A673 (cell line): ENCODE measurements at regions not wholly inside any gene's neighbourhood (a gene's known extent, or its start where the extent isn't known, plus 50 kb on each side); places are given as distances from the start of the nearest gene placed in this dataset.

ENCODE experiments used
- BruUV-seq: library from RNA; stranded (reverse); fragments of 400-500 nt; replicated peaks from 2 replicates; lab custom pipeline; 2021; lab: Mats Ljungman, UMichigan
- CTCF ChIA-PET: fragments of 300-600 bp; sonication (Branson Sonifier 250); formaldehyde crosslinking; loops from one replicate; lab custom pipeline; 2022; ENCODE audit warnings: antibody characterized with exemption; lab: Charles Lee
- POLR2A ChIA-PET: fragments of 300-600 bp; sonication (Branson Sonifier 250); formaldehyde crosslinking; loops from one replicate; lab custom pipeline; 2022; ENCODE audit warnings: antibody characterized with exemption; ENCODE audit not compliant: low non-redundant PET; lab: Charles Lee
- DNase-seq: peaks from one replicate; pipeline ENCODE4 v3.0.0-alpha.2; 2015; ENCODE audit warnings: low spot score
- H3K27ac ChIP-seq: fragments of 200-600 bp; sonication (generic); 2 replicates; pipeline ENCODE4 v1.5.1; 2016; ENCODE audit warnings: mixed run types, low read depth, mild to moderate bottlenecking, mixed read lengths, antibody characterized with exemption, low read length; ENCODE audit not compliant: poor library complexity, severe bottlenecking
- H3K27me3 ChIP-seq: fragments of 200-600 bp; sonication (generic); replicated peaks from 2 replicates; pipeline ENCODE4 v1.6.1; 2017; ENCODE audit warnings: mixed run types, low read depth, mild to moderate bottlenecking, mixed read lengths, antibody characterized with exemption, low read length; ENCODE audit not compliant: insufficient read depth, poor library complexity
- H3K36me3 ChIP-seq: fragments of 200-600 bp; sonication (generic); 2 replicates; pipeline ENCODE4 v1.6.1; 2016; ENCODE audit warnings: mixed run types, mild to moderate bottlenecking, mixed read lengths, antibody characterized with exemption, low read length; ENCODE audit not compliant: insufficient read depth, poor library complexity, severe bottlenecking
- H3K4me1 ChIP-seq: fragments of 200-600 bp; sonication (generic); 2 replicates; pipeline ENCODE4 v1.6.1; 2017; ENCODE audit warnings: mixed run types, mild to moderate bottlenecking, mixed read lengths, antibody characterized with exemption, low read length; ENCODE audit not compliant: insufficient read depth, poor library complexity, severe bottlenecking
- H3K4me3 ChIP-seq: fragments of 200-600 bp; sonication (generic); 2 replicates; pipeline ENCODE4 v1.5.1; 2016; ENCODE audit warnings: low read depth, mixed run types, mild to moderate bottlenecking, mixed read lengths, low read length; ENCODE audit not compliant: poor library complexity, severe bottlenecking
- H3K9me3 ChIP-seq: fragments of 200-600 bp; sonication (generic); 2 replicates; pipeline ENCODE4 v1.6.1; 2016; ENCODE audit warnings: mixed run types, low read depth, mild to moderate bottlenecking, mixed read lengths, antibody characterized with exemption, low read length; ENCODE audit not compliant: poor library complexity, severe bottlenecking
- EZH2 ChIP-seq: fragments of 200-600 bp; sonication (generic); IDR thresholded peaks from 2 replicates; pipeline ENCODE4 v1.6.1; 2017; ENCODE audit warnings: borderline replicate concordance, low read depth, mild to moderate bottlenecking, mixed read lengths, antibody characterized with exemption, low read length; ENCODE audit not compliant: poor library complexity, severe bottlenecking
- intact Hi-C: fragments of 100-400 bp; cut with micrococcal nuclease; formaldehyde crosslinking; loops from one replicate; pipeline ENCODE4 v1.10.0; 2022; ENCODE audit not compliant: unreplicated experiment
- TF ChIP-seq, protein P1 (sequence below): fragments of 300-800, 200-600 bp; sonication (generic); conservative IDR thresholded peaks from 2 replicates; pipeline ENCODE4 v1.5.1; 2017; ENCODE audit warnings: low read depth, mild to moderate bottlenecking, antibody characterized with exemption, low read length, moderate library complexity, mixed read lengths

DNA sequence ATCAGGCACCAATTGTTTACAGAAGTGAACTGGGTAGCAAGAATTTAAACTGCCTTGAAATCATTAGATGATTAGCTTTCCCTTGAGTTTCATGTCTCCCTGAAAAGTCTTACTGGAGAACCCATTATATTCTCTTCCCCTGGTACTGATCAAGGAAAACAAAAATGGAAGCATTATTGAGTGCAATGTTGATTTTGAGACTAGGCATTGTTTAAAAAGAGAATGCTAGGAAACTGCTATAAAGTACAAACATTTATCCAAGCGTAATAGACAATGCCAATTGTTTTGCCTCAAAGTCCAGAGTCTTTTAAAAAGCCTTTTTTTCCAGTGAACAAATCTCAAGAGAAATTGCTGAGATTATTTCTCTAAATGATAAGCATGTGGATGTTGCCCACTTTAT is 197.0 kb downstream of the CCER1 start:
- intact Hi-C loops = no loop called here
- BruUV-seq = no TSS peak
- DNase-seq = no peak
- Histone ChIP-seq H3K27me3 (no peaks in the 10 kb centered on the region), H3K36me3 (no peaks in the 10 kb centered on the region), H3K9me3 (no peaks in the 10 kb centered on the region), H3K4me3 (no peak overlapping the region), H3K4me1 (no peaks in the 10 kb centered on the region), H3K27ac (no peak overlapping the region)
- ChIA-PET CTCF (no interaction called here), POLR2A (no interaction called here)
- TF ChIP-seq EZH2 = no peak
- TF ChIP-seq, protein P1, sequence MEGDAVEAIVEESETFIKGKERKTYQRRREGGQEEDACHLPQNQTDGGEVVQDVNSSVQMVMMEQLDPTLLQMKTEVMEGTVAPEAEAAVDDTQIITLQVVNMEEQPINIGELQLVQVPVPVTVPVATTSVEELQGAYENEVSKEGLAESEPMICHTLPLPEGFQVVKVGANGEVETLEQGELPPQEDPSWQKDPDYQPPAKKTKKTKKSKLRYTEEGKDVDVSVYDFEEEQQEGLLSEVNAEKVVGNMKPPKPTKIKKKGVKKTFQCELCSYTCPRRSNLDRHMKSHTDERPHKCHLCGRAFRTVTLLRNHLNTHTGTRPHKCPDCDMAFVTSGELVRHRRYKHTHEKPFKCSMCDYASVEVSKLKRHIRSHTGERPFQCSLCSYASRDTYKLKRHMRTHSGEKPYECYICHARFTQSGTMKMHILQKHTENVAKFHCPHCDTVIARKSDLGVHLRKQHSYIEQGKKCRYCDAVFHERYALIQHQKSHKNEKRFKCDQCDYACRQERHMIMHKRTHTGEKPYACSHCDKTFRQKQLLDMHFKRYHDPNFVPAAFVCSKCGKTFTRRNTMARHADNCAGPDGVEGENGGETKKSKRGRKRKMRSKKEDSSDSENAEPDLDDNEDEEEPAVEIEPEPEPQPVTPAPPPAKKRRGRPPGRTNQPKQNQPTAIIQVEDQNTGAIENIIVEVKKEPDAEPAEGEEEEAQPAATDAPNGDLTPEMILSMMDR = no peak

DNA sequence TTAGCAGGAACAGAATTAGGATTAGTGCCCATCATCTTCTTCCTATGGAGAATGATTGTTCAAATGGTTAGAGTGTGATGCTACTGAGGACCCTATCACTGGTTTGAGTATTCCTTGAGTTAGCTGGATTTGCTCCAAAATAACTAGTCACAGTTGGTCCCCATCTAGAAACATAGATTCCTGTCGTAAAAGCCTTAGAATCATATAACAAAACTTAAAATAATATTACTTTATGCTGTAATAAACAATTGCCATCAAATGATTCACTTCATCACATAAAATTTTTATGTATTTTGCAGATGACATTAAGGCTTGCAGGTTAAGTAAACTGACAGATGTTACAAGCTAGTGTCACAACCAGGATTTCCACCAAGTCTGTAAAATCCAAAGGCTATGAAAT is 209.8 kb downstream of the CCER1 start:
- intact Hi-C loops = no loop called here

DNA sequence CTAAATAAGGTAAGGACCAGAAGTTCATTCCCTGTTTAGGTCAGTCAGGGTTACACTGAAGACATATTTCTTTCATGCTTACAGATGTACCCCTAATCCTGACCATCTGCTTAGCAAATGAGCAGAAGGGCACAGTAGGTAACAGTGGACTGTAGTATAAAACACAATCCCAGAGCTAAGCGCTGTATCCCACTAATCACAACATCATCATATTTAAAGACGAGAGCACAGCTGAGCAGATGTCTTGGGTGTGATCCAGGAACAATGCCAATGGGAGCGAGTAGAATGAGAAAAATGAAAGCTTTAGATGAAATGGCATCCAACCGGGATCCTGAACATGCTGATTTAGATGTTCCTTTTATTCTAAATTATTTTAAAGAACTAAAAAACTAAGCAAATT is 213.4 kb downstream of the CCER1 start:
- no peaks in the 10 kb centered on the region for H3K4me1 ChIP-seq
- H3K27ac ChIP-seq = no peak overlapping the region
- no peaks in the 10 kb centered on the region for H3K27me3 ChIP-seq
- CTCF ChIA-PET = no interaction called here
- no TSS peak for BruUV-seq
- no peaks in the 10 kb centered on the region for H3K9me3 ChIP-seq
- intact Hi-C loops = no loop called here
- no peak overlapping the region for H3K4me3 ChIP-seq
- no peak for DNase-seq
- POLR2A ChIA-PET = no interaction called here
- TF ChIP-seq EZH2 = no peak
- TF ChIP-seq, protein P1 = no peak
- no peaks in the 10 kb centered on the region for H3K36me3 ChIP-seq

More for the DNA sequence above, 209.8 kb downstream of the CCER1 start:
- no peaks in the 10 kb centered on the region for H3K27me3 ChIP-seq
- no peaks in the 10 kb centered on the region for H3K9me3 ChIP-seq
- H3K27ac ChIP-seq = no peak overlapping the region
- no peak overlapping the region for H3K4me3 ChIP-seq
- H3K4me1 ChIP-seq = no peaks in the 10 kb centered on the region
- no TSS peak for BruUV-seq
- POLR2A ChIA-PET = no interaction called here
- TF ChIP-seq, protein P1 = no peak
- no peak for TF ChIP-seq EZH2
- no peaks in the 10 kb centered on the region for H3K36me3 ChIP-seq
- no peak for DNase-seq
- CTCF ChIA-PET = no interaction called here
